ENCODE measurements at regions not wholly inside any gene's neighbourhood (a gene's known extent, or its start where the extent isn't known, plus 50 kb on each side); places are given as distances from the start of the nearest gene placed in this dataset.

GRCh38 chr14:26860111-26860510 is 262.3 kb upstream of the NOVA1 start:
- TF ChIP-seq CTCF (IDR thresholded peaks at IDR 0.05) = no peak
- no peak for TF ChIP-seq POLR2AphosphoS5 (IDR thresholded peaks at IDR 0.05; ENCODE audit: low read depth, low read length)
